ENCODE measurements at regions not wholly inside any gene's neighbourhood (a gene's known extent, or its start where the extent isn't known, plus 50 kb on each side); places are given as distances from the start of the nearest gene placed in this dataset.

- no peak for TF ChIP-seq CTCF (IDR thresholded peaks at IDR 0.05)
- TF ChIP-seq EP300 (IDR thresholded peaks at IDR 0.05; ENCODE audit: borderline replicate concordance in 1 of 2, low read depth in 1 of 2, low read length in 1 of 2) = no peak
- no peak for TF ChIP-seq IRF3 (IDR thresholded peaks at IDR 0.05; ENCODE audit: low read depth, low read length)
- TF ChIP-seq FOXJ3 (CRISPR knock-in tag; IDR thresholded peaks at IDR 0.05) = no peak
- no peak for TF ChIP-seq GABPA (IDR thresholded peaks at IDR 0.05; ENCODE audit: low read depth)
- no peak for TF ChIP-seq NRF1 (IDR thresholded peaks at IDR 0.05; ENCODE audit: low read depth, low read length)
- no peak for TF ChIP-seq POLR2AphosphoS5 (IDR thresholded peaks at IDR 0.05; ENCODE audit: low read depth, low read length)
Measured at GRCh38 chr2:16974688-16975087, 309.1 kb upstream of the CYRIA start.
